HEK293 (cell line): ENCODE measurements at regions not wholly inside any gene's neighbourhood (a gene's known extent, or its start where the extent isn't known, plus 50 kb on each side); places are given as distances from the start of the nearest gene placed in this dataset.

Experiments used
- CTCF ChIA-PET: fragments of 350-600 bp; formaldehyde crosslinking; extraction: SDS; loops from one replicate; lab custom pipeline; 2021; ENCODE audit warnings: antibody characterized with exemption; lab: Yijun Ruan, JAX
- POLR2A ChIA-PET: fragments of 300-600 bp; formaldehyde crosslinking; extraction: SDS; loops from one replicate; lab custom pipeline; 2020; ENCODE audit warnings: antibody characterized with exemption, inconsistent platforms; lab: Yijun Ruan, JAX
- H3K27ac ChIP-seq: fragments of 200-500 bp; sonication (Bioruptor generic); 2 replicates; pipeline ENCODE4 v1.5.1; 2014; ENCODE audit warnings: low read depth, low read length, control low read depth, inconsistent platforms; ENCODE audit errors: extremely low read depth
- H3K36me3 ChIP-seq, 2 experiments: fragments of 200-500 bp in 1 of 2; sonication (Bioruptor generic) in 1 of 2; 1 replicate in 1 of 2; 2 replicates in 1 of 2; pipeline ENCODE4 v1.5.1; 2014 to 2017; ENCODE audit warnings: inconsistent platforms in 2 of 2, low read length in 2 of 2; ENCODE audit not compliant: control insufficient read depth in 2 of 2, insufficient read depth in 1 of 2
- H3K4me1 ChIP-seq: fragments of 200-500 bp; sonication (Bioruptor generic); 2 replicates; pipeline ENCODE4 v1.5.1; 2014; ENCODE audit warnings: mild to moderate bottlenecking, low read length, inconsistent platforms; ENCODE audit not compliant: control insufficient read depth, insufficient read depth
- H3K4me3 ChIP-seq: 2 replicates; pipeline ENCODE4 v1.5.1; 2011; ENCODE audit warnings: low read depth, mild to moderate bottlenecking, control low read depth, low read length, moderate library complexity
- H3K9me3 ChIP-seq: fragments of 200-500 bp; sonication (Bioruptor generic); 2 replicates; pipeline ENCODE4 v1.5.1; 2014; ENCODE audit warnings: low read depth, low read length, inconsistent platforms; ENCODE audit not compliant: control insufficient read depth, insufficient read depth
- ATF2 ChIP-seq: fragments of 450-650 bp; formaldehyde crosslinking; IDR thresholded peaks from 2 replicates; pipeline ENCODE4 v1.5.1; 2016; ENCODE audit warnings: missing biosample characterization, missing genetic modification characterization, low read depth
- HOXC10 ChIP-seq: sonication (generic); formaldehyde crosslinking; IDR thresholded peaks from 2 replicates; pipeline ENCODE4 v1.8.1; 2023; ENCODE audit warnings: mild to moderate bottlenecking, missing genetic modification reagents
- KLF9 ChIP-seq: fragments of 450-650 bp; formaldehyde crosslinking; IDR thresholded peaks from 2 replicates; pipeline ENCODE4 v1.5.1; 2016; ENCODE audit warnings: missing biosample characterization, missing genetic modification characterization, low read depth
- MEIS1 ChIP-seq: sonication (generic); formaldehyde crosslinking; IDR thresholded peaks from 2 replicates; pipeline ENCODE4 v1.8.1; 2022; ENCODE audit warnings: missing genetic modification reagents, mild to moderate bottlenecking, borderline replicate concordance
- OSR2 ChIP-seq: fragments of 450-650 bp; formaldehyde crosslinking; IDR thresholded peaks from 2 replicates; pipeline ENCODE4 v1.5.1; 2016; ENCODE audit warnings: missing biosample characterization, missing genetic modification characterization
- SP2 ChIP-seq: fragments of 450-650 bp; formaldehyde crosslinking; IDR thresholded peaks from 2 replicates; pipeline ENCODE4 v1.5.1; 2016; ENCODE audit warnings: missing biosample characterization, missing genetic modification characterization
- ZBTB10 ChIP-seq: fragments of 450-650 bp; formaldehyde crosslinking; IDR thresholded peaks from 2 replicates; pipeline ENCODE4 v1.5.1; 2016; ENCODE audit warnings: missing biosample characterization, missing genetic modification characterization
- ZFP3 ChIP-seq: fragments of 450-650 bp; formaldehyde crosslinking; IDR thresholded peaks from 2 replicates; pipeline ENCODE4 v1.5.1; 2016; ENCODE audit warnings: low read depth, missing biosample characterization, missing genetic modification characterization
- ZNF24 ChIP-seq: fragments of 450-650 bp; formaldehyde crosslinking; IDR thresholded peaks from 2 replicates; pipeline ENCODE4 v1.5.1; 2016; ENCODE audit warnings: missing biosample characterization, missing genetic modification characterization
- ZNF280D ChIP-seq: fragments of 450-650 bp; formaldehyde crosslinking; IDR thresholded peaks from 2 replicates; pipeline ENCODE4 v1.5.1; 2016; ENCODE audit warnings: missing biosample characterization, missing genetic modification characterization
- ZNF292 ChIP-seq: fragments of 450-650 bp; formaldehyde crosslinking; IDR thresholded peaks from 2 replicates; pipeline ENCODE4 v1.5.1; 2016; ENCODE audit warnings: low read depth, missing biosample characterization, missing genetic modification characterization, borderline replicate concordance
- ZNF416 ChIP-seq: fragments of 450-650 bp; formaldehyde crosslinking; IDR thresholded peaks from 2 replicates; pipeline ENCODE4 v1.5.1; 2016; ENCODE audit warnings: missing biosample characterization, missing genetic modification characterization
- ZNF571 ChIP-seq: fragments of 450-650 bp; formaldehyde crosslinking; IDR thresholded peaks from 2 replicates; pipeline ENCODE4 v1.5.0; 2017; ENCODE audit warnings: missing biosample characterization, missing genetic modification characterization
- ZNF658 ChIP-seq: fragments of 450-650 bp; formaldehyde crosslinking; IDR thresholded peaks from 2 replicates; pipeline ENCODE4; 2016; ENCODE audit warnings: missing biosample characterization, missing genetic modification characterization
- ZNF747 ChIP-seq: fragments of 450-650 bp; formaldehyde crosslinking; IDR thresholded peaks from 2 replicates; pipeline ENCODE4 v1.5.1; 2016; ENCODE audit warnings: missing biosample characterization, missing genetic modification characterization

GRCh38 chr15:93553167-93553935 is 464.3 kb upstream of the RGMA start:
- POLR2A ChIA-PET: interaction anchor here (0.5 kb wide), 1 partner anchor 318 kb away, joined by 4 read pairs; no protein-coding TSS in a partner anchor
- no peak overlapping the region for H3K4me3 ChIP-seq

GRCh38 chr15:93543093-93543492 is 454.1 kb upstream of the RGMA start:
- Histone ChIP-seq H3K4me3 (no peak overlapping the region), H3K27ac (no peak overlapping the region), H3K4me1 (no peaks in the 10 kb centered on the region), H3K36me3 (no peaks in the 10 kb centered on the region), H3K9me3 (no peaks in the 10 kb centered on the region; the same call in 1 of the 2 replicates)
- peak; percentile 55; the same call in 1 of the 2 replicates for TF ChIP-seq ATF2 (tag by site-specific recombination)
- TF ChIP-seq ZNF24: no peak
- ChIA-PET POLR2A (no interaction called here), CTCF (no interaction called here)

More at GRCh38 chr15:93553167-93553935, 464.3 kb upstream of the RGMA start:
- no peaks in the 10 kb centered on the region for H3K9me3 ChIP-seq
- H3K4me1 ChIP-seq: no peaks in the 10 kb centered on the region
- CTCF ChIA-PET: interaction anchor here (0.6 kb wide), 1 partner anchor 897 kb away, joined by 4 read pairs; no protein-coding TSS in a partner anchor
- H3K36me3 ChIP-seq: no peaks in the 10 kb centered on the region
- H3K27ac ChIP-seq: no peak overlapping the region
- TF ChIP-seq ZNF747 (tag by site-specific recombination) (no peak), KLF9 (tag by site-specific recombination) (no peak), ZNF658 (tag by site-specific recombination) (no peak), ZNF280D (tag by site-specific recombination) (no peak), ZNF416 (no peak), ZNF292 (tag by site-specific recombination) (no peak), MEIS1 (CRISPR knock-in tag) (no peak), HOXC10 (CRISPR knock-in tag) (no peak), ZNF571 (tag by site-specific recombination) (no peak), ZBTB10 (tag by site-specific recombination) (no peak), SP2 (tag by site-specific recombination) (no peak), OSR2 (tag by site-specific recombination) (no peak), ZFP3 (tag by site-specific recombination) (no peak)
